NB4 (cell line): ENCODE measurements at regions not wholly inside any gene's neighbourhood (a gene's known extent, or its start where the extent isn't known, plus 50 kb on each side); places are given as distances from the start of the nearest gene placed in this dataset.

Source experiments
- DNase-seq: peaks from one replicate; pipeline ENCODE4 v3.0.0; 2010; ENCODE audit warnings: low read depth
- H3K4me3 ChIP-seq: one replicate; pipeline ENCODE4 v1.5.1; 2011; ENCODE audit warnings: mild to moderate bottlenecking, low read depth, low read length, moderate library complexity
- MYC ChIP-seq: IDR thresholded peaks from 2 replicates; pipeline ENCODE4 v1.6.1; 2011; ENCODE audit warnings: low read depth, low read length
- POLR2A ChIP-seq: IDR thresholded peaks from 2 replicates; pipeline ENCODE4 v1.6.1; 2011; ENCODE audit warnings: mild to moderate bottlenecking; ENCODE audit not compliant: insufficient read length; ENCODE audit errors: extremely low read depth
- TF ChIP-seq, protein P1 (sequence below): IDR thresholded peaks from one replicate; pipeline ENCODE4 v1.5.1; 2012; ENCODE audit warnings: low read depth, low read length
- TF ChIP-seq, protein P2 (sequence below): IDR thresholded peaks from 2 replicates; pipeline ENCODE4 v1.6.1; 2011; ENCODE audit warnings: low read depth, low read length

DNA sequence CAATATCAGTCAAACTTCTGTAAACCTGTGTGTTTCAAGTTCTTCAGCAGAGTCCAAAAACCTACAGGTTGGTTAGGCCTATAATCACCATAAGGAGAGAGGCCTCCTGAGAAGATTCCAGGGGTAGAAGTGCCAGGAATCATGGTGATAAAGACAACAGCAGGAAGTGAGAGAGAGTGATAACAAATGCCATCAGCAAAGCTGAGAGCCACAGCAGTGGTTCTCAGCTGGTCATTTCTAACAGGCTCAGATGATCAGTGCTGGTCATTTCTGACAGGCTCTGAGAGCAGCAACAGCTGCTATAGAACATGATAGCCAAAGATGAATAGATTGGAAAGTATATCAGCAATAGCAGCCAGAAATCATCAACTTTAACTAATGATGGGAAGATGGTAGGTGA, 101.3 kb downstream of the TYW3 start:
- H3K4me3 ChIP-seq: no peak overlapping the region
- DNase-seq: no peak
- no peak for TF ChIP-seq POLR2A
- TF ChIP-seq, protein P1, sequence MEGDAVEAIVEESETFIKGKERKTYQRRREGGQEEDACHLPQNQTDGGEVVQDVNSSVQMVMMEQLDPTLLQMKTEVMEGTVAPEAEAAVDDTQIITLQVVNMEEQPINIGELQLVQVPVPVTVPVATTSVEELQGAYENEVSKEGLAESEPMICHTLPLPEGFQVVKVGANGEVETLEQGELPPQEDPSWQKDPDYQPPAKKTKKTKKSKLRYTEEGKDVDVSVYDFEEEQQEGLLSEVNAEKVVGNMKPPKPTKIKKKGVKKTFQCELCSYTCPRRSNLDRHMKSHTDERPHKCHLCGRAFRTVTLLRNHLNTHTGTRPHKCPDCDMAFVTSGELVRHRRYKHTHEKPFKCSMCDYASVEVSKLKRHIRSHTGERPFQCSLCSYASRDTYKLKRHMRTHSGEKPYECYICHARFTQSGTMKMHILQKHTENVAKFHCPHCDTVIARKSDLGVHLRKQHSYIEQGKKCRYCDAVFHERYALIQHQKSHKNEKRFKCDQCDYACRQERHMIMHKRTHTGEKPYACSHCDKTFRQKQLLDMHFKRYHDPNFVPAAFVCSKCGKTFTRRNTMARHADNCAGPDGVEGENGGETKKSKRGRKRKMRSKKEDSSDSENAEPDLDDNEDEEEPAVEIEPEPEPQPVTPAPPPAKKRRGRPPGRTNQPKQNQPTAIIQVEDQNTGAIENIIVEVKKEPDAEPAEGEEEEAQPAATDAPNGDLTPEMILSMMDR: no peak
- TF ChIP-seq, protein P2, sequence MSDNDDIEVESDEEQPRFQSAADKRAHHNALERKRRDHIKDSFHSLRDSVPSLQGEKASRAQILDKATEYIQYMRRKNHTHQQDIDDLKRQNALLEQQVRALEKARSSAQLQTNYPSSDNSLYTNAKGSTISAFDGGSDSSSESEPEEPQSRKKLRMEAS: no peak
- TF ChIP-seq MYC: no peak

DNA sequence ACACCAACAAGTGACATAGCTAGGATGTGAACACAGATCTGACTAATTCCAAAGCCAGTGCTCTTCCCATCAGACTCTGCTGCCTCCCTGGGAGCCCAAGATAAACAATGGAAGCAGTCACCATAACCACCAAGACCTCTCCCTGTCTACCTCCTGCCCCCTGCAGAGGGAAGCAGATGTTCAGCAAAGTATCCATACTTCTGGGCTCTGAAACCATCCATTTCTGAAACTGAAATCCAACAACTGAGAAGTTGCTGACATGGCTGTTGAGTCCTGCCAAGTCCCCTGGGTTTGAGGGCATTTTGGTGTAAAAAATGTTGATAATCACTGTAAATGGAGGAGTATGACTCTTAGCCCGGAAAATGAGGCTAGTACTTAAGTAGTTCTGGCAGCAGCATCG, 102.1 kb downstream of the TYW3 start:
- no peak for DNase-seq
- H3K4me3 ChIP-seq: no peak overlapping the region
- TF ChIP-seq POLR2A: no peak

DNA sequence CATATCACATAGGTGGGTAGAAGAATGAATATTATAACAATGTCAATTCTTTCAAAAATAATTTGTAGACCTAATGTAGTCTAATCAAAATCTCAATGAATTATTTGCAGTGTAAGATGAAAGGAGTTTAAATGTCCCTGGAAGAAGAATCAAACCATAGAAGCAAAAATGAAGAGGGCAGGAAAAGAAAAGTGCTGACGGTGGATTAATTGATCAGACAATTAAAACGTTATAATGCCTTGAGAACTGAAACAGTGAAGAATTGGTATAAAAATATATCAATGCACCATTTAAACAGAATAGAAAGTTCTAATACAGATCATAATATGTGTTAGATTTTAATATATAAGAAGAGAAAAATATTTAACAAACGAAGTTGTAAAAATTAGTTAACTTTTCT, 109.8 kb downstream of the TYW3 start:
- H3K4me3 ChIP-seq: no peak overlapping the region

DNA sequence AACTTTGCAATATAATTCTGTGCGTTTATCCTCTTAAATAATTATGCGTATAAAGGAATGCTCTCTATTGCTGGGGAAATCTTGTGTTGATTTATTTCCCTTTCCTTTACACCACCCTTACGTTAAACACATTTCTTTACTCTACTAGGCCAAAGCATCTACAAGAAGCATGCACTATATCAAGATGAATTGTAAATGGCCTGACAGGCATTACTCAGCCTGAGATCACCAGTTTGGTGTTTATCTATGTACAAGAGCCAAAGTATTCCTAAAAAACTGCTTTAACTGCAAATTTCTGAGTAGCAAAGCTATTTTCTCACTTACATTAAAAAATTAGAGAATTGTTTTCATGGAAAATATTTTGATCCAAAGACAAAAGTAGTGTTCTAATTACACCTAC, 114.8 kb downstream of the TYW3 start:
- H3K4me3 ChIP-seq: no peak overlapping the region
- DNase-seq: no peak
- TF ChIP-seq, protein P2: no peak
- no peak for TF ChIP-seq MYC
- no peak for TF ChIP-seq POLR2A
- TF ChIP-seq, protein P1: no peak

More for the DNA sequence above, 109.8 kb downstream of the TYW3 start:
- DNase-seq: no peak
- TF ChIP-seq, protein P1: no peak
- TF ChIP-seq MYC (no peak), POLR2A (no peak)
- TF ChIP-seq, protein P2: no peak

DNA sequence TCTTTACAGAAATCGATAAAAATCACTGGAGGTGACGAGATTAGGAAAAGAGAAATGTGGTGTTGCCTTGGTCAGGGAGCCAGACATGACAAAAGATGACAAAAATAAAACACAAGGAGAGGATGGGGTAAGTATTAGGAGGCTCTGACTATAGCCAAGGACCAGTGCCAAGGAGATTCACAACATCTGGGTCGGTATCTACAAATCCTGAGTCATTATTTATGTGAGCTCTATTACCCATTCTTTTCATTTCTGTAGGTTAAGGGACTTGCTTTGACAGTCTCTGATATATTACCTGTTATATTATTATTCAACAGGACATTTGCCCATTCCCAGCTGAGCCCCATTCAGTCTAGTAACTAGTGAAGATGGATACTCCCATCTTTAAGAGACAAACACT, 120.8 kb downstream of the TYW3 start:
- no peak overlapping the region for H3K4me3 ChIP-seq
- no peak for DNase-seq
- no peak for TF ChIP-seq MYC
- no peak for TF ChIP-seq POLR2A
- TF ChIP-seq, protein P1: no peak
- TF ChIP-seq, protein P2: no peak

DNA sequence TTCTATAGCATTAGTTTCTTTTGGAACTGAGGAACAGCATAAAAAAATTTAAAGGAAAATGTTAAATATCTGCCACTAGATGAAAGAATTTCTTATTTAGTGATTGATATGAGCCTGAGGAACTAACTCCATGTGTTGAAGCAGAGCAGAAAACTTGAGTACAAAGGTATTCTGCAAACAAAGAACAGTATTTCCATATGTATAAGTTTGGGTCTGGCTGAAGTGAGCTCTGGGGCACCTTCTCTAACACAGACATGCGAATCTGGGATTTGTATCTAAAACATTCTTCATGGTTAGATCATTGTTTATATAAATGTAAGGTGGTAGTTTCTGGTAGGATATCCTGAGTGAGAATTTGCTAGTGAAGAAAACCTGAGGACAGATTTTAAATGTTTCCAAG, 123.2 kb downstream of the TYW3 start:
- no peak overlapping the region for H3K4me3 ChIP-seq
- no peak for DNase-seq
- TF ChIP-seq, protein P2: no peak
- TF ChIP-seq, protein P1: no peak
- TF ChIP-seq POLR2A: no peak
